H1 (cell line): ENCODE measurements at regions not wholly inside any gene's neighbourhood (a gene's known extent, or its start where the extent isn't known, plus 50 kb on each side); places are given as distances from the start of the nearest gene placed in this dataset.

Experiments
- CTCF ChIA-PET: fragments of 300-600 bp; sonication (Branson Sonifier 250); formaldehyde crosslinking; loops from one replicate; lab custom pipeline; 2021; ENCODE audit not compliant: partially characterized antibody; lab: Charles Lee
- POLR2A ChIA-PET: fragments of 300-600 bp; sonication (Branson Sonifier 250); formaldehyde crosslinking; loops from one replicate; lab custom pipeline; 2021; ENCODE audit warnings: inconsistent platforms; ENCODE audit not compliant: partially characterized antibody; lab: Charles Lee
- DNase-seq, 2 experiments: peaks; one replicate each; pipeline versions ENCODE4 v3.0.0 to v3.0.0-alpha.2; 2010 to 2022; ENCODE audit warnings: low spot score in 2 of 2, low read depth in 1 of 2, mixed read lengths in 1 of 2
- FAIRE-seq: peaks from 2 replicates; lab custom pipeline; 2011; peaks lifted over from hg19 to GRCh38; lab: Jason Lieb, UNC
- H2AFZ ChIP-seq: 2 replicates; pipeline ENCODE4 v1.8.1; 2012; ENCODE audit warnings: low read length, inconsistent platforms
- H2AK5ac ChIP-seq: 2 replicates; pipeline ENCODE4 v1.6.1; 2013; ENCODE audit warnings: low read depth, low read length
- H2BK120ac ChIP-seq: replicated peaks from 2 replicates; pipeline ENCODE3; 2013; ENCODE audit warnings: low read depth, low read length, inconsistent platforms
- H2BK12ac ChIP-seq: 2 replicates; pipeline ENCODE4 v1.6.1; 2013; ENCODE audit warnings: low read depth, low read length
- H2BK15ac ChIP-seq: 2 replicates; pipeline ENCODE4 v1.6.1; 2013; ENCODE audit warnings: low read length
- H2BK20ac ChIP-seq: 2 replicates; pipeline ENCODE4 v1.6.1; 2013; ENCODE audit warnings: low read length
- H2BK5ac ChIP-seq: 2 replicates; pipeline ENCODE4 v1.6.1; 2013; ENCODE audit warnings: low read depth, low read length
- H3K14ac ChIP-seq: 2 replicates; pipeline ENCODE4 v1.6.1; 2013; ENCODE audit warnings: inconsistent platforms; ENCODE audit not compliant: insufficient read length
- H3K18ac ChIP-seq: 2 replicates; pipeline ENCODE4 v1.6.1; 2013; ENCODE audit warnings: low read length; ENCODE audit errors: extremely low read depth
- H3K23ac ChIP-seq: 2 replicates; pipeline ENCODE4 v1.6.1; 2013; ENCODE audit warnings: inconsistent platforms; ENCODE audit not compliant: insufficient read length
- H3K23me2 ChIP-seq: 2 replicates; pipeline ENCODE4 v1.6.1; 2013; ENCODE audit warnings: low read depth, low read length
- H3K27ac ChIP-seq: 2 replicates; pipeline ENCODE4 v1.6.1; 2011; ENCODE audit warnings: low read depth, low read length, inconsistent platforms
- H3K27me3 ChIP-seq, 4 experiments: replicated peaks in 1 of 4; 1 replicate in 1 of 4; 2 replicates in 3 of 4; pipeline versions ENCODE4 v1.6.1 to v1.8.1; 2011 to 2013; ENCODE audit warnings: low read length in 3 of 4, mild to moderate bottlenecking in 3 of 4, inconsistent platforms in 2 of 4, mixed read lengths in 2 of 4, moderate library complexity in 1 of 4; ENCODE audit not compliant: control insufficient read depth in 3 of 4, insufficient read depth in 3 of 4; ENCODE audit errors: extremely low read depth in 1 of 4
- H3K36me3 ChIP-seq, 4 experiments: 2 replicates each; pipeline versions ENCODE4 v1.6.1 to v1.8.1; 2011 to 2013; ENCODE audit warnings: mild to moderate bottlenecking in 4 of 4, low read length in 3 of 4, moderate library complexity in 2 of 4, control low read depth in 1 of 4, inconsistent platforms in 1 of 4; ENCODE audit not compliant: insufficient read depth in 4 of 4, control insufficient read depth in 2 of 4
- H3K4ac ChIP-seq: replicated peaks from 2 replicates; pipeline ENCODE3; 2013; ENCODE audit warnings: low read length, low read depth, mixed read lengths, inconsistent platforms; ENCODE audit not compliant: insufficient read length
- H3K4me1 ChIP-seq, 4 experiments: replicated peaks in 1 of 4; 1 replicate in 1 of 4; 2 replicates in 3 of 4; pipeline versions ENCODE4 v1.6.1 to v1.8.1; 2011 to 2013; ENCODE audit warnings: low read length in 3 of 4, inconsistent platforms in 2 of 4, mixed read lengths in 1 of 4; ENCODE audit not compliant: insufficient read depth in 4 of 4, control insufficient read depth in 3 of 4
- H3K4me2 ChIP-seq, 2 experiments: 2 replicates each; pipeline versions ENCODE4 v1.6.1 to v1.8.1; 2011 to 2013; ENCODE audit warnings: low read depth in 2 of 2, low read length in 2 of 2, control low read depth in 1 of 2, inconsistent platforms in 1 of 2, mild to moderate bottlenecking in 1 of 2; ENCODE audit not compliant: insufficient read depth in 1 of 2
- H3K4me3 ChIP-seq, 4 experiments: fragments of 200-600, 300-600 bp in 1 of 4; sonication (generic), shearing (Covaris generic), sonication (Bioruptor Twin) in 1 of 4; 2 replicates each; pipeline versions ENCODE4 v1.5.1 to v1.8.1; 2011 to 2016; ENCODE audit warnings: low read length in 4 of 4, low read depth in 3 of 4, control low read depth in 2 of 4, inconsistent platforms in 2 of 4, mild to moderate bottlenecking in 2 of 4, mixed read lengths in 1 of 4, moderate library complexity in 1 of 4; ENCODE audit not compliant: insufficient read depth in 2 of 4; ENCODE audit errors: extremely low read depth in 1 of 4
- H3K56ac ChIP-seq: replicated peaks from 2 replicates; pipeline ENCODE3; 2013; ENCODE audit warnings: low read depth, mild to moderate bottlenecking, mixed read lengths, low read length, inconsistent platforms; ENCODE audit not compliant: insufficient read length
- H3K79me1 ChIP-seq: 2 replicates; pipeline ENCODE4 v1.6.1; 2013; ENCODE audit warnings: low read depth, low read length, control low read depth
- H3K79me2 ChIP-seq, 2 experiments: 2 replicates each; pipeline versions ENCODE4 v1.6.1 to v1.8.1; 2012 to 2013; ENCODE audit warnings: low read length in 2 of 2, mild to moderate bottlenecking in 2 of 2, inconsistent platforms in 1 of 2; ENCODE audit not compliant: insufficient read depth in 2 of 2, control insufficient read depth in 1 of 2
- H3K9ac ChIP-seq, 4 experiments: replicated peaks in 1 of 4; 1 replicate in 1 of 4; 2 replicates in 3 of 4; pipeline versions ENCODE4 v1.6.1 to v1.8.1; 2011 to 2013; ENCODE audit warnings: low read depth in 3 of 4, low read length in 3 of 4, control low read depth in 2 of 4, mild to moderate bottlenecking in 2 of 4, moderate library complexity in 2 of 4, inconsistent platforms in 1 of 4; ENCODE audit errors: extremely low read depth in 1 of 4
- H3K9me3 ChIP-seq, 2 experiments: 2 replicates each; pipeline versions ENCODE4 v1.6.1 to v1.8.1; 2012 to 2013; ENCODE audit warnings: mild to moderate bottlenecking in 2 of 2, moderate library complexity in 2 of 2, control low read depth in 1 of 2, inconsistent platforms in 1 of 2, low read depth in 1 of 2, low read length in 1 of 2, mixed read lengths in 1 of 2; ENCODE audit not compliant: insufficient read depth in 2 of 2
- H4K20me1 ChIP-seq, 2 experiments: replicated peaks in 1 of 2; 2 replicates each; pipeline versions ENCODE3 to v1.8.1; 2011 to 2013; ENCODE audit warnings: inconsistent platforms in 2 of 2, low read length in 2 of 2, mild to moderate bottlenecking in 1 of 2; ENCODE audit not compliant: insufficient read depth in 2 of 2, control insufficient read depth in 1 of 2
- H4K5ac ChIP-seq: 2 replicates; pipeline ENCODE4 v1.6.1; 2013; ENCODE audit warnings: low read length, low read depth, mixed read lengths, inconsistent platforms; ENCODE audit not compliant: insufficient read length
- H4K8ac ChIP-seq: 2 replicates; pipeline ENCODE4 v1.8.0; 2013; ENCODE audit warnings: mild to moderate bottlenecking, moderate library complexity, low read length, inconsistent platforms; ENCODE audit not compliant: insufficient read depth; ENCODE audit errors: extremely low read depth
- H4K91ac ChIP-seq: replicated peaks from 2 replicates; pipeline ENCODE3; 2013; ENCODE audit warnings: low read length, mixed read lengths, inconsistent platforms; ENCODE audit not compliant: insufficient read length
- CBX5 ChIP-seq: fragments of 300-800, 300-1000 bp; sonication (generic); IDR thresholded peaks from 2 replicates; pipeline ENCODE4 v1.7.1; 2016; ENCODE audit warnings: antibody characterized with exemption, low read length, low read depth
- CEBPB ChIP-seq: IDR thresholded peaks from 2 replicates; pipeline ENCODE4 v1.6.1; 2012; ENCODE audit warnings: low read depth, low read length
- FOSL1 ChIP-seq: IDR thresholded peaks from 2 replicates; pipeline ENCODE4 v1.6.1; 2011; ENCODE audit warnings: mild to moderate bottlenecking, low read depth, low read length, moderate library complexity; ENCODE audit not compliant: insufficient read depth
- RXRA ChIP-seq: IDR thresholded peaks from 2 replicates; pipeline ENCODE4 v1.6.1; 2011; ENCODE audit warnings: low read depth, mild to moderate bottlenecking, low read length, moderate library complexity; ENCODE audit not compliant: insufficient read depth
- TAF1 ChIP-seq: IDR thresholded peaks from 2 replicates; pipeline ENCODE4 v1.6.1; 2011; ENCODE audit warnings: mild to moderate bottlenecking, low read depth, low read length
- TEAD4 ChIP-seq: IDR thresholded peaks from 2 replicates; pipeline ENCODE4 v1.6.1; 2012; ENCODE audit warnings: low read depth, low read length, inconsistent platforms, mixed read lengths
- WGBS, 2 experiments: shearing (Covaris generic) in 1 of 2; methylation state at CpG; one replicate each; pipeline versions ENCODE4 v1.1.6 to v1.1.7; 2013 to 2015; ENCODE audit warnings: low lambda C conversion rate in 2 of 2, mixed read lengths in 2 of 2, inconsistent platforms in 1 of 2, low coverage in 1 of 2, missing lambda C conversion rate in 1 of 2; ENCODE audit not compliant: insufficient replicate concordance in 2 of 2, insufficient coverage in 1 of 2, insufficient read length in 1 of 2; ENCODE audit errors: extremely low coverage in 1 of 2, missing lambda C conversion rate in 1 of 2; 5-methylcytosine and 5-hydroxymethylcytosine counted together

- H3K14ac ChIP-seq, result no peak overlapping the region
- H2BK120ac ChIP-seq, result no peak overlapping the region
- POLR2A ChIA-PET, result no interaction called here
- H2AFZ ChIP-seq, result no peak overlapping the region
- H2AK5ac ChIP-seq, result no peak overlapping the region
- FAIRE-seq (no peak), DNase-seq (no peak)
- no peak overlapping the region for H4K8ac ChIP-seq
- no peaks in the 10 kb centered on the region for H3K23me2 ChIP-seq
- no peak overlapping the region for H2BK15ac ChIP-seq
- no peak overlapping the region for H3K4me2 ChIP-seq
- H3K4me1 ChIP-seq, result no peaks in the 10 kb centered on the region
- no peak overlapping the region for H4K91ac ChIP-seq
- no peak overlapping the region for H3K4ac ChIP-seq
- H3K23ac ChIP-seq, result no peak overlapping the region
- H3K9me3 ChIP-seq, result no peaks in the 10 kb centered on the region
- no peak overlapping the region for H2BK5ac ChIP-seq
- no peaks in the 10 kb centered on the region for H3K79me2 ChIP-seq
- no peak overlapping the region for H3K9ac ChIP-seq
- no peaks in the 10 kb centered on the region for H3K36me3 ChIP-seq
- no peak overlapping the region for H2BK12ac ChIP-seq
- CTCF ChIA-PET, result no interaction called here
- no peaks in the 10 kb centered on the region for H3K79me1 ChIP-seq
- no peak overlapping the region for H4K5ac ChIP-seq
- no peak overlapping the region for H3K56ac ChIP-seq
- no peak overlapping the region for H3K27ac ChIP-seq
- whole genome bisulfite sequencing, 2 experiments, result 88% methylated on average over 4 of the region's 4 CpGs; no CpG with 5 or more reads in 1 of the 2 experiments
- no peak overlapping the region for H3K4me3 ChIP-seq
- no peak overlapping the region for H2BK20ac ChIP-seq
- H3K18ac ChIP-seq, result no peak overlapping the region
- no peaks in the 10 kb centered on the region for H3K27me3 ChIP-seq
- no peaks in the 10 kb centered on the region for H4K20me1 ChIP-seq
- TF ChIP-seq CBX5, result no peak
- TF ChIP-seq CEBPB, result no peak
- no peak for TF ChIP-seq TEAD4
- no peak for TF ChIP-seq FOSL1
- TF ChIP-seq RXRA, result no peak
- no peak for TF ChIP-seq TAF1
These were observed 719.0 kb upstream of the FRG1 start for GRCh38 chr4:189221691-189222090.
